Keratinocyte (primary cell): ENCODE measurements at regions not wholly inside any gene's neighbourhood (a gene's known extent, or its start where the extent isn't known, plus 50 kb on each side); places are given as distances from the start of the nearest gene placed in this dataset.

Source experiments
- DNase-seq: peaks from one replicate; pipeline ENCODE4 v3.0.0-alpha.2; 2011; ENCODE audit warnings: low read depth, missing footprints, low spot score
- FAIRE-seq: peaks from 2 replicates; lab custom pipeline; 2011; peaks lifted over from hg19 to GRCh38; lab: Jason Lieb, UNC
- H2AFZ ChIP-seq: 2 replicates; pipeline ENCODE4 v1.6.0; 2012; ENCODE audit warnings: low read length, control low read depth, inconsistent platforms; ENCODE audit not compliant: control insufficient read depth
- H3K27ac ChIP-seq: 2 replicates; pipeline ENCODE4 v1.5.1; 2011; ENCODE audit warnings: low read length; ENCODE audit not compliant: control insufficient read depth, insufficient read depth
- H3K27me3 ChIP-seq: 3 replicates; pipeline ENCODE4 v1.6.0; 2011; ENCODE audit warnings: low read length; ENCODE audit not compliant: control insufficient read depth, insufficient read depth; ENCODE audit errors: extremely low read depth
- H3K36me3 ChIP-seq, 2 experiments: 2 replicates in 1 of 2; 3 replicates in 1 of 2; pipeline ENCODE4 v1.5.1; 2011; ENCODE audit warnings: low read length in 2 of 2, mild to moderate bottlenecking in 1 of 2; ENCODE audit not compliant: control insufficient read depth in 2 of 2, insufficient read depth in 2 of 2; ENCODE audit errors: extremely low read depth in 1 of 2
- H3K4me1 ChIP-seq: 3 replicates; pipeline ENCODE4 v1.5.1; 2011; ENCODE audit warnings: low read length; ENCODE audit not compliant: control insufficient read depth, insufficient read depth; ENCODE audit errors: extremely low read depth
- H3K4me2 ChIP-seq: 3 replicates; pipeline ENCODE4 v1.6.0; 2011; ENCODE audit warnings: low read depth, low read length; ENCODE audit not compliant: control insufficient read depth, insufficient read depth; ENCODE audit errors: extremely low read depth
- H3K4me3 ChIP-seq, 3 experiments: fragments of 200-600 bp in 1 of 3; sonication (generic) in 1 of 3; 2 replicates in 2 of 3; 3 replicates in 1 of 3; pipeline ENCODE4 v1.5.1; 2011 to 2016; ENCODE audit warnings: low read length in 3 of 3, mild to moderate bottlenecking in 3 of 3, control low read depth in 2 of 3, inconsistent platforms in 1 of 3, low read depth in 1 of 3, mixed read lengths in 1 of 3, mixed run types in 1 of 3, moderate library complexity in 1 of 3; ENCODE audit not compliant: control insufficient read depth in 2 of 3, insufficient read depth in 2 of 3; ENCODE audit errors: extremely low read depth in 1 of 3
- H3K79me2 ChIP-seq: 2 replicates; pipeline ENCODE4 v1.6.0; 2012; ENCODE audit warnings: low read length; ENCODE audit not compliant: control insufficient read depth, insufficient read depth
- H3K9ac ChIP-seq: 3 replicates; pipeline ENCODE4 v1.6.0; 2011; ENCODE audit warnings: low read length; ENCODE audit not compliant: control insufficient read depth, insufficient read depth; ENCODE audit errors: extremely low read depth
- H3K9me1 ChIP-seq: 3 replicates; pipeline ENCODE4 v1.6.0; 2011; ENCODE audit warnings: low read length; ENCODE audit not compliant: control insufficient read depth, insufficient read depth; ENCODE audit errors: extremely low read depth
- H3K9me3 ChIP-seq: 2 replicates; pipeline ENCODE4 v1.5.1; 2012; ENCODE audit warnings: low read depth, low read length; ENCODE audit not compliant: control insufficient read depth
- H4K20me1 ChIP-seq: 3 replicates; pipeline ENCODE4 v1.6.0; 2011; ENCODE audit warnings: low read length; ENCODE audit not compliant: control insufficient read depth, insufficient read depth; ENCODE audit errors: extremely low read depth
- CTCF ChIP-seq, 3 experiments: IDR thresholded peaks in 1 of 3; conservative IDR thresholded peaks in 1 of 3; optimal IDR thresholded peaks in 1 of 3; 2 replicates in 2 of 3; 3 replicates in 1 of 3; pipeline versions ENCODE3 to v1.5.1; 2011; ENCODE audit warnings: low read length in 3 of 3, mild to moderate bottlenecking in 3 of 3, moderate library complexity in 2 of 3, control low read depth in 1 of 3, inconsistent platforms in 1 of 3; ENCODE audit not compliant: insufficient read depth in 2 of 3; ENCODE audit errors: extremely low read depth in 1 of 3
- EZH2 ChIP-seq: IDR thresholded peaks from one replicate; pipeline ENCODE4 v1.6.1; 2012; ENCODE audit warnings: inconsistent platforms, mild to moderate bottlenecking, low read length, moderate library complexity
- dilution Hi-C: fragments of 300-500 bp; cut with MboI; formaldehyde crosslinking; loops from one replicate; pipeline ENCODE4 v1.7.0; 2020; ENCODE audit warnings: low sequenced_read_pairs; ENCODE audit not compliant: extremely low pct_ligation_motif_present

DNA sequence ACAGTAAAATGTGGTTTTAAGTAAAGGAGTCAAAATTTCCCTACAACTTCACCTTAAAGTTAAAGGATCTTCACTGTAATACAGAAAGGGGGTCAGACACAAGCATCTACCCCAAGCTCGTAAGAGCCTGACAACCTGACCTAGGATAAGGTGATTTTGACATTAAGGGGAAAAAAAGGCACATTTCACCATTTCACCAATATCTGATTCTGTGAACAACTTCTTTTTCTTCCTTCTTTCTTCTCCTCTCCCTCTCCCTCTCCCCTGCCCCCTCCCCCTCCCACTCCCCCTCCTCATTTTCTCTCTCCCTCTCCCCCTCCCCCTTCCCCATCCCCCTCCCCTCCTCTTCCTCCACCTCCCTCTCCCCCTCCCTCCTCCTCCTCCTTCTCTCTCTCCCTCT lies 796.7 kb upstream of the ARGLU1 start:
- TF ChIP-seq CTCF (optimal IDR thresholded peaks at IDR 0.05 in 1 of 3, IDR thresholded peaks at IDR 0.05 in 1 of 3, conservative IDR thresholded peaks at IDR 0.05 in 1 of 3; ENCODE audit: extremely low read depth in 1 of 3, insufficient read depth in 2 of 3, low read length in 3 of 3) (no peak), EZH2 (no peak)
- Histone ChIP-seq H4K20me1 (no peaks in the 10 kb centered on the region), H3K36me3 (no peaks in the 10 kb centered on the region), H3K9me1 (no peaks in the 10 kb centered on the region), H3K27me3 (no peaks in the 10 kb centered on the region), H3K4me3 (no peak overlapping the region), H3K9me3 (no peaks in the 10 kb centered on the region), H3K4me1 (no peaks in the 10 kb centered on the region), H3K4me2 (no peak overlapping the region), H3K9ac (no peak overlapping the region), H2AFZ (no peak overlapping the region), H3K79me2 (no peaks in the 10 kb centered on the region), H3K27ac (no peak overlapping the region)
- FAIRE-seq (no peak), DNase-seq (no peak)
- dilution Hi-C loops = no loop called here

- Histone ChIP-seq H3K9ac (no peak overlapping the region), H4K20me1 (no peaks in the 10 kb centered on the region), H3K27me3 (no peaks in the 10 kb centered on the region), H3K4me2 (no peak overlapping the region), H3K27ac (no peak overlapping the region), H3K4me1 (no peaks in the 10 kb centered on the region), H3K9me3 (no peaks in the 10 kb centered on the region), H3K36me3 (no peaks in the 10 kb centered on the region), H3K9me1 (no peaks in the 10 kb centered on the region), H3K4me3 (no peak overlapping the region), H2AFZ (no peak overlapping the region), H3K79me2 (no peaks in the 10 kb centered on the region)
- FAIRE-seq (no peak), DNase-seq (no peak)
- TF ChIP-seq EZH2 (no peak), CTCF (optimal IDR thresholded peaks at IDR 0.05 in 1 of 3, IDR thresholded peaks at IDR 0.05 in 1 of 3, conservative IDR thresholded peaks at IDR 0.05 in 1 of 3; ENCODE audit: extremely low read depth in 1 of 3, insufficient read depth in 2 of 3, low read length in 3 of 3) (no peak)
- dilution Hi-C loops = no loop called here
Measured at GRCh38 chr13:107361666-107362065, 793.7 kb upstream of the ARGLU1 start.
